ENCODE measurements at regions not wholly inside any gene's neighbourhood (a gene's known extent, or its start where the extent isn't known, plus 50 kb on each side); places are given as distances from the start of the nearest gene placed in this dataset.
A peak's percentile ranks its signal among the peaks of the same experiment; 100 is the strongest.

DNA sequence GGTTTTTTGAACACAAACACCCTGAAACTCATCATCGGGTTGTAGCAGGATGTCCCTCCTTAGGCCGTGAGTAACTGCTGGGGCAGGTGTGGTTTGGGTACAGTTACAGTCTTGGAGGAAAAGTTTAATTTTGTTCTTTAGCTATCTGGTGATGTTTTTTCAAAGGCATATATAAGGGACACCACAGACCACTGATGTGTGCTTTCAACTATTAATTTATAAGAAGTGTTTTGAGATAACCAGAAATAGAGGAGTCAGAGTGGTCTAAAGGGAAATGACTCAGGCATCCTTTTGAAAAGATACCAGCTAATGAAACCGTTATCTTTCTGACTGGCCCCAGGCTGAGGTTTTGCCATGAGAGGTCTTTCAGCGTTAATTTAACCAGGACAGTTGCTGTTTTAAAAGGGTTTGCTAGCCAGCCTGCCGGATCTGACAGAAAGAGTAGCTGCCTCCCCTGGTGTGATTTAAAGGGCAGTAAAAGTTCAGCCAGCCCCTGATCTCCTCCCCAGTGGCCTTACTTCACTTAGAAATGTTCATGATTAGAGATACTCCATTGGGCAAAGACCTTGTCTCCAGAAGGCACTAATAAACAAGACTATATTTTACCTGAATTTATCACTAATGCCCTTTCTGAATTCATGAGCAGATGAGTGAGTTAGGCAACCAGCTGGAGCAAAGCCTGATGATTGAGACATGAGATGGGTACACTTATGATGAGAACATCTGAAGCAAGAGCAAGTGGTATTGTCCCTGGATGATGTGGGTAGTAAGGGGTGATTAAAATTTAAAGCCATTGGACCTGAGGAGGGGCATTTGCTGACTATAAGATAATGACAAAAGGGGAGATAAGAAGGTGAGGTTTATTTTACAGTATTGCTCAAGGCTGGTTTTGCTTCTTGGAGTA is 482.5 kb upstream of the TBL1XR1 start:
- Histone ChIP-seq H2AFZ (ENCODE audit: low read length) (no peak overlapping the region), H4K20me1 (ENCODE audit: insufficient read depth, low read length) (no peaks in the 10 kb centered on the region), H3K27ac (ENCODE audit: low read depth, low read length) (peak overlapping the region; percentile 13), H3K4me1 (ENCODE audit: insufficient read depth, low read length) (peaks cover 16% of the 10 kb centered on the region), H3K79me2 (ENCODE audit: insufficient read depth, low read length) (no peaks in the 10 kb centered on the region), H3K9me3 (ENCODE audit: low read depth, low read length) (no peaks in the 10 kb centered on the region), H3K27me3 (ENCODE audit: insufficient read depth, low read length) (no peaks in the 10 kb centered on the region), H3K4me2 (ENCODE audit: insufficient read depth, low read length) (peak overlapping the region; percentile 1), H3K36me3 (ENCODE audit: insufficient read depth, low read length) (no peaks in the 10 kb centered on the region), H3K4me3 (ENCODE audit: insufficient read depth, low read length) (no peak overlapping the region)
- TF ChIP-seq, protein P1, sequence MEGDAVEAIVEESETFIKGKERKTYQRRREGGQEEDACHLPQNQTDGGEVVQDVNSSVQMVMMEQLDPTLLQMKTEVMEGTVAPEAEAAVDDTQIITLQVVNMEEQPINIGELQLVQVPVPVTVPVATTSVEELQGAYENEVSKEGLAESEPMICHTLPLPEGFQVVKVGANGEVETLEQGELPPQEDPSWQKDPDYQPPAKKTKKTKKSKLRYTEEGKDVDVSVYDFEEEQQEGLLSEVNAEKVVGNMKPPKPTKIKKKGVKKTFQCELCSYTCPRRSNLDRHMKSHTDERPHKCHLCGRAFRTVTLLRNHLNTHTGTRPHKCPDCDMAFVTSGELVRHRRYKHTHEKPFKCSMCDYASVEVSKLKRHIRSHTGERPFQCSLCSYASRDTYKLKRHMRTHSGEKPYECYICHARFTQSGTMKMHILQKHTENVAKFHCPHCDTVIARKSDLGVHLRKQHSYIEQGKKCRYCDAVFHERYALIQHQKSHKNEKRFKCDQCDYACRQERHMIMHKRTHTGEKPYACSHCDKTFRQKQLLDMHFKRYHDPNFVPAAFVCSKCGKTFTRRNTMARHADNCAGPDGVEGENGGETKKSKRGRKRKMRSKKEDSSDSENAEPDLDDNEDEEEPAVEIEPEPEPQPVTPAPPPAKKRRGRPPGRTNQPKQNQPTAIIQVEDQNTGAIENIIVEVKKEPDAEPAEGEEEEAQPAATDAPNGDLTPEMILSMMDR (IDR thresholded peaks at IDR 0.05; ENCODE audit: extremely low read depth, low read depth, low read length), result no peak
- DNase-seq (ENCODE audit: insufficient read length, low spot score, missing footprints), result peak; percentile 52

DNA sequence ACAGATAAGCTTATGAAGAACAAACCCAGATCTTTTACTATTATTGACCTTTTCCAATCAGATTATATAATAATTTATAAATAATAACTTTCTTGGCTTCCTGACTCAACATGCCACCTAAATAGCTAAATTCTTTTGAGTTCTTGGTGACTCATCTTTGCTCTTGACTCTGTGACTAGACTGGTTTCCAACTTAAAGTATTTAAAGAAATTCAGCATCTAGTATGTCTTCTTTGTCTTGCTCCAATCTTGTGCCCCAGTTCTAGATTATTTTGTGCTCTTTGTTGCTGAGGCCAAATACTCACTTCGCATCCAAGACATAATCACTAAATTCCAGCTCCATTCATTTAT is 483.2 kb upstream of the TBL1XR1 start:
- DNase-seq (ENCODE audit: insufficient read length, low spot score, missing footprints), result no peak
- H3K27ac ChIP-seq (ENCODE audit: low read depth, low read length), result no peak overlapping the region

DNA sequence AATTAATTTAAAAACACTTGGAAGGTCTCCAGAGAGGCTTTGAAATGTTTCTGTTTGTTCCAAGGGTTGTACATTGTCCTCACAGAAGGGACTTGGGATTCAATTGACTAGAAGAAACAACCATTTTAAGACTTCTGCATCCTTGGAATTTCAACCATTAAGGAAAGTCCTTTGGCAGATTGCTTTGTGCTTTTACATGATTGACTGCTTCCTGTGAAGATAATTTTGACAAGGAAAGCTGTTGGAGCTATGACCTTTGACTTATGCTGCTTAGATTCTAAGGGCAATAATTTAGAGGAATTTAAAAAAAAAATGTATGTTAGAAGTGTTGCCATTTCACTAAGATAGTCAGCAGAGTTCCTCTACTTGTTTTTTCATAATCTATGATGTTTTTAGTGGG is 483.9 kb upstream of the TBL1XR1 start:
- Histone ChIP-seq H3K36me3 (ENCODE audit: insufficient read depth, low read length) (no peaks in the 10 kb centered on the region), H4K20me1 (ENCODE audit: insufficient read depth, low read length) (no peaks in the 10 kb centered on the region), H3K9me3 (ENCODE audit: low read depth, low read length) (no peaks in the 10 kb centered on the region), H3K4me2 (ENCODE audit: insufficient read depth, low read length) (no peak overlapping the region), H3K4me1 (ENCODE audit: insufficient read depth, low read length) (peaks cover 16% of the 10 kb centered on the region), H2AFZ (ENCODE audit: low read length) (no peak overlapping the region), H3K79me2 (ENCODE audit: insufficient read depth, low read length) (no peaks in the 10 kb centered on the region), H3K27me3 (ENCODE audit: insufficient read depth, low read length) (no peaks in the 10 kb centered on the region), H3K27ac (ENCODE audit: low read depth, low read length) (no peak overlapping the region), H3K4me3 (ENCODE audit: insufficient read depth, low read length) (no peak overlapping the region)
- TF ChIP-seq, protein P1 (IDR thresholded peaks at IDR 0.05; ENCODE audit: extremely low read depth, low read depth, low read length), result no peak
- DNase-seq (ENCODE audit: insufficient read length, low spot score, missing footprints), result no peak

More for the DNA sequence above, 483.2 kb upstream of the TBL1XR1 start:
- no peaks in the 10 kb centered on the region for H4K20me1 ChIP-seq (ENCODE audit: insufficient read depth, low read length)
- no peaks in the 10 kb centered on the region for H3K27me3 ChIP-seq (ENCODE audit: insufficient read depth, low read length)
- H3K4me3 ChIP-seq (ENCODE audit: insufficient read depth, low read length), result no peak overlapping the region
- H3K4me2 ChIP-seq (ENCODE audit: insufficient read depth, low read length), result no peak overlapping the region
- TF ChIP-seq, protein P1 (IDR thresholded peaks at IDR 0.05; ENCODE audit: extremely low read depth, low read depth, low read length), result no peak
- no peaks in the 10 kb centered on the region for H3K36me3 ChIP-seq (ENCODE audit: insufficient read depth, low read length)
- H3K9me3 ChIP-seq (ENCODE audit: low read depth, low read length), result no peaks in the 10 kb centered on the region
- H3K4me1 ChIP-seq (ENCODE audit: insufficient read depth, low read length), result peaks cover 16% of the 10 kb centered on the region
- H2AFZ ChIP-seq (ENCODE audit: low read length), result no peak overlapping the region
- no peaks in the 10 kb centered on the region for H3K79me2 ChIP-seq (ENCODE audit: insufficient read depth, low read length)

DNA sequence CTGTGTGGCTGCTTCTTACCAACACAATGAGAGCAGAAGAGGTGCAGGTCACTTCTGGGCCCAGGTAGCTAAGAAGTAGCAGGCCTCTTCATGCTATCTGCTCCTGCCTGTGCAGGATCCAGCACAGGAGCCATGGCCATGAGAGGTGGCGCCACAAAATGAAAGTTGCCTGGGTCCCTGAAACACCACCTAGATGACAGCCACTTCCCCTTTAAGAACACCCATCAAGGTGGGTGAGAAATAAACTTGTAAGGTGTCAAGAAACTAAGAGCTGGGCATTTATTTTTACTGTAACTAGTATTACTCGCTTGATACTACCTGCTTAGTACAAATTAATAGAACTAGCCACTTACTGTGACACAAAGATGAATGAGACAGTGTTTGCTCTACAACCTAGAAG is 484.6 kb upstream of the TBL1XR1 start:
- H2AFZ ChIP-seq (ENCODE audit: low read length), result peak overlapping the region; percentile 7
- TF ChIP-seq, protein P1 (IDR thresholded peaks at IDR 0.05; ENCODE audit: extremely low read depth, low read depth, low read length), result no peak
- no peaks in the 10 kb centered on the region for H3K27me3 ChIP-seq (ENCODE audit: insufficient read depth, low read length)
- H3K9me3 ChIP-seq (ENCODE audit: low read depth, low read length), result no peaks in the 10 kb centered on the region
- no peak overlapping the region for H3K27ac ChIP-seq (ENCODE audit: low read depth, low read length)
- no peak overlapping the region for H3K4me2 ChIP-seq (ENCODE audit: insufficient read depth, low read length)
- DNase-seq (ENCODE audit: insufficient read length, low spot score, missing footprints), result no peak
- H3K79me2 ChIP-seq (ENCODE audit: insufficient read depth, low read length), result no peaks in the 10 kb centered on the region
- H3K4me3 ChIP-seq (ENCODE audit: insufficient read depth, low read length), result no peak overlapping the region
- peaks cover 16% of the 10 kb centered on the region for H3K4me1 ChIP-seq (ENCODE audit: insufficient read depth, low read length)
- no peaks in the 10 kb centered on the region for H4K20me1 ChIP-seq (ENCODE audit: insufficient read depth, low read length)
- no peaks in the 10 kb centered on the region for H3K36me3 ChIP-seq (ENCODE audit: insufficient read depth, low read length)

Data from osteoblast (primary cell).